Prostate gland (tissue), 2 donors: ENCODE measurements at regions not wholly inside any gene's neighbourhood (a gene's known extent, or its start where the extent isn't known, plus 50 kb on each side); places are given as distances from the start of the nearest gene placed in this dataset.
"Not testable (repeated sequence)": the region's sequence is repeated elsewhere in the genome, so short reads cannot be mapped to it uniquely, and the experiment has no call there.

Experiments used
- DNase-seq: peaks from one replicate; pipeline ENCODE4 v3.0.0-alpha.2; 2019; ENCODE audit warnings: low spot score
- H3K27ac ChIP-seq, 2 donors: fragments of 200-600 bp; sonication (generic); 2 replicates each; pipeline ENCODE4 v1.5.1; 2017 to 2019
- H3K27me3 ChIP-seq: fragments of 200-600 bp; sonication (generic); replicated peaks from 2 replicates; pipeline ENCODE4 v1.5.1; 2019; ENCODE audit not compliant: insufficient read depth
- H3K36me3 ChIP-seq, 2 donors: fragments of 200-600 bp; sonication (generic); 1 replicate in 1 of 2; 2 replicates in 1 of 2; pipeline versions ENCODE4 v1.5.1 to v1.8.1; 2017 to 2019
- H3K4me1 ChIP-seq: fragments of 200-600 bp; sonication (generic); replicated peaks from 2 replicates; pipeline ENCODE4 v1.5.1; 2019
- H3K4me3 ChIP-seq, 2 donors: fragments of 200-600 bp; sonication (generic); 2 replicates each; pipeline ENCODE4 v1.5.1; 2017 to 2019
- H3K9me3 ChIP-seq: fragments of 200-600 bp; sonication (generic); 2 replicates; pipeline ENCODE4 v1.5.1; 2017
- CTCF ChIP-seq, 4 experiments: fragments of 200-600 bp in 2 of 4; fragments of 450-650 bp in 2 of 4; sonication (generic) in 2 of 4; IDR thresholded peaks; 1 replicate in 3 of 4; 2 replicates in 1 of 4; pipeline ENCODE4 v1.5.1; 2016 to 2019; ENCODE audit warnings: antibody characterized with exemption in 4 of 4, mild to moderate bottlenecking in 2 of 4, moderate library complexity in 2 of 4
- POLR2A ChIP-seq: fragments of 450-650 bp; IDR thresholded peaks from one replicate; pipeline ENCODE4 v1.6.1; 2016; ENCODE audit warnings: antibody characterized with exemption, mild to moderate bottlenecking
- POLR2AphosphoS5 ChIP-seq: sonication (generic); formaldehyde crosslinking; IDR thresholded peaks from one replicate; pipeline ENCODE4 v1.6.1; 2017; ENCODE audit warnings: antibody characterized with exemption
- WGBS: methylation state at CpG from one replicate; pipeline ENCODE4 v1.1.5; 2018; 5-methylcytosine and 5-hydroxymethylcytosine counted together
- intact Hi-C: fragments of 100-400 bp; cut with DNase I; formaldehyde crosslinking; loops from one replicate; pipeline ENCODE4 v1.14.2; 2022

DNA sequence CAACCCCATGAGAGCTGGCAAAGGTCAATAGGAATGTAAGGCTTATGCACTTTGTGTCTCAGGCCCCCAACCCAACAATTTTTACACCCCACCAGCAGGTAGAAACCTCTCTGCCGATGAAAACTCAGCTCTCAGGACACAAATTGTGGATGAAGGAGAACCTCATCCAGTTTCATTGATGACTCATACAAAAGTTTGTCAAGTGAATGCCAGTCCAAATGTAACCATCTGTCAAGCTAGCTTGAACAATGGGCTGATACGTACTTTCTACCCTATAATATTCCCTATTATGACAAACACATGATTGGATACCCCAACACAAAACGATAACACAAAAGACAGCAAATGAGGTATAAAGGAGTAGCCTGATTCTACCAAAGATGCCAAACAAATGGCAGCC is 321.2 kb upstream of the TMEFF2 start:
- DNase-seq, result no peak
- H3K4me3 ChIP-seq, result no peak overlapping the region
- no peaks in the 10 kb centered on the region for H3K9me3 ChIP-seq
- no peaks in the 10 kb centered on the region for H3K4me1 ChIP-seq
- H3K36me3 ChIP-seq, result no peaks in the 10 kb centered on the region
- no peaks in the 10 kb centered on the region for H3K27me3 ChIP-seq
- intact Hi-C loops, result no loop called here
- TF ChIP-seq CTCF (IDR thresholded peaks at IDR 0.05) (no peak), POLR2AphosphoS5 (no peak), POLR2A (no peak)
- H3K27ac ChIP-seq, result no peak overlapping the region
- 97% methylated on average over 3 of the region's 3 CpGs for WGBS

DNA sequence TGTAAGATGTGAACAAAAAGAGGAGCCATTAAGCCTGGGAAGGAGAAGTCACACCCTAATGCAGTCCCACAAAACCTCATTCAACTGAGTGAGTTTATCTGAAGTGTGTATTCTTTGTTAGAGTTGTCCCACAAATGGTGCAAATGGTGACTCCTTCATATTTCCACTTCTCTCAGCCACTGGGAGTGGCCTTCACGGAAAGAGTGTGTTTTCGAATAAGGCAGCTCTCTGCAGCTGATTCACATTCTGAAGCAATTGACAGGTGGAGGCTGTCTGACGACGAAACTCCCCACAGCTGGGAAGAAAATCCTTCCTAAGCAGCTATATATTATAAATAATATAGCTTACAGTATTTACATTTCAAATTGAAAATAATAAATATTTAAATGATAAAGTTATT is 318.8 kb upstream of the TMEFF2 start:
- no peaks in the 10 kb centered on the region for H3K9me3 ChIP-seq
- H3K27ac ChIP-seq, result no peak overlapping the region
- intact Hi-C loops, result no loop called here
- 77% methylated on average over 4 of the region's 4 CpGs for WGBS
- no peaks in the 10 kb centered on the region for H3K4me1 ChIP-seq
- H3K4me3 ChIP-seq, result no peak overlapping the region
- no peak for TF ChIP-seq CTCF (IDR thresholded peaks at IDR 0.05)
- TF ChIP-seq POLR2AphosphoS5, result no peak
- no peak for TF ChIP-seq POLR2A
- DNase-seq, result no peak
- H3K36me3 ChIP-seq, result no peaks in the 10 kb centered on the region
- no peaks in the 10 kb centered on the region for H3K27me3 ChIP-seq

GRCh38 chr2:192507836-192508450 is 313.2 kb upstream of the TMEFF2 start:
- H3K4me1 ChIP-seq, H3K36me3 ChIP-seq, H3K4me3 ChIP-seq, DNase-seq, H3K27me3 ChIP-seq, intact Hi-C loops, H3K9me3 ChIP-seq, H3K27ac ChIP-seq: not testable (repeated sequence)
- 96% methylated on average over 22 of the region's 33 CpGs for WGBS

GRCh38 chr2:192500550-192501200 is 305.9 kb upstream of the TMEFF2 start:
- no peaks in the 10 kb centered on the region for H3K27me3 ChIP-seq
- 50% methylated on average over 3 of the region's 3 CpGs for WGBS
- H3K27ac ChIP-seq, result peak overlapping the region in 1 of 2 donors; percentile 23
- intact Hi-C loops, result no loop called here
- no peak for TF ChIP-seq POLR2A
- peak; percentile 24 for TF ChIP-seq POLR2AphosphoS5
- TF ChIP-seq CTCF (IDR thresholded peaks at IDR 0.05), result no peak
- H3K9me3 ChIP-seq, result no peaks in the 10 kb centered on the region
- H3K36me3 ChIP-seq, result no peaks in the 10 kb centered on the region
- no peaks in the 10 kb centered on the region for H3K4me1 ChIP-seq
- no peak overlapping the region for H3K4me3 ChIP-seq
- DNase-seq, result peak; percentile 21

DNA sequence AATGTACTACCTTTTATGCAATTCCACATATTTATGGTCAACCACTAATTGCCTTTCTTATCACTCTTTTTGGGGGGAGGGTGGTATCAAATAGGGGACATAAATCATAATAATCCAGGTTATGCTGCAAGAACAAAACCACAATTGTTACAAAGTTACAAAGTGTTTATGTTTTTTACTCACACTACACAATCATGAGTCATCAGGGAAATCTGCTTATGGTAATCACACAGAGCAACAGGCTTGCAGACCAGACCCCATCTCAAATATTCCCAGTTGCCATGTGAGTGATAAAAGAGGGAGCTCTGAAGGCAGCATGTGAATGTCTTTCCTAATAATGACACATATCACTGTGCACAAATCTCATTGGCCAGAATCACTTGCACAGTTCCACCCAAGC is 304.7 kb upstream of the TMEFF2 start:
- no peaks in the 10 kb centered on the region for H3K9me3 ChIP-seq
- no peaks in the 10 kb centered on the region for H3K36me3 ChIP-seq
- H3K27me3 ChIP-seq, result no peaks in the 10 kb centered on the region
- H3K27ac ChIP-seq, result no peak overlapping the region
- intact Hi-C loops, result no loop called here
- no peak overlapping the region for H3K4me3 ChIP-seq
- H3K4me1 ChIP-seq, result no peaks in the 10 kb centered on the region
- TF ChIP-seq POLR2AphosphoS5, result no peak
- no peak for TF ChIP-seq POLR2A
- TF ChIP-seq CTCF (IDR thresholded peaks at IDR 0.05), result no peak
- DNase-seq, result no peak
